ENCODE measurements at regions not wholly inside any gene's neighbourhood (a gene's known extent, or its start where the extent isn't known, plus 50 kb on each side); places are given as distances from the start of the nearest gene placed in this dataset.

DNA sequence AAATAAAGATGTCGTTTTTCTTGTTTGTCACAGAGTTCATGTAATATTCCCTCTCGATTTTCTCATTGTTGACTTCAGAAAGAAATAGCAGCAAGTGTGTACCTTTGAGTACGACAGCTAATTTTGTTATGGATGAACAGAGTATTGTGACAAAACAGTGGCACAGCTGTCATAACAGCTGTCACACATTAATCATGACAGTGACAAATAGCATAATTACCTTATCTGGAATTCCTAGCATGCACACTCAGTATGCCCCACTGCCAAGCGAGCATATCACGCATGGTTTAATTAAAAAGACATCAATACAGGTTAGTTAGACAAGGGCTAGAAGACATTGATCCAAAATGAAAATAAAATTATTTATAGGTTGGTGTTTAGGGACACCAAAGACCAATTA is 375.1 kb downstream of the SPATA31D1 start:
- TF ChIP-seq EP300 (IDR thresholded peaks at IDR 0.05; ENCODE audit: low read depth) (no peak), POLR2A (IDR thresholded peaks at IDR 0.05) (no peak)
- TF ChIP-seq, protein P1, sequence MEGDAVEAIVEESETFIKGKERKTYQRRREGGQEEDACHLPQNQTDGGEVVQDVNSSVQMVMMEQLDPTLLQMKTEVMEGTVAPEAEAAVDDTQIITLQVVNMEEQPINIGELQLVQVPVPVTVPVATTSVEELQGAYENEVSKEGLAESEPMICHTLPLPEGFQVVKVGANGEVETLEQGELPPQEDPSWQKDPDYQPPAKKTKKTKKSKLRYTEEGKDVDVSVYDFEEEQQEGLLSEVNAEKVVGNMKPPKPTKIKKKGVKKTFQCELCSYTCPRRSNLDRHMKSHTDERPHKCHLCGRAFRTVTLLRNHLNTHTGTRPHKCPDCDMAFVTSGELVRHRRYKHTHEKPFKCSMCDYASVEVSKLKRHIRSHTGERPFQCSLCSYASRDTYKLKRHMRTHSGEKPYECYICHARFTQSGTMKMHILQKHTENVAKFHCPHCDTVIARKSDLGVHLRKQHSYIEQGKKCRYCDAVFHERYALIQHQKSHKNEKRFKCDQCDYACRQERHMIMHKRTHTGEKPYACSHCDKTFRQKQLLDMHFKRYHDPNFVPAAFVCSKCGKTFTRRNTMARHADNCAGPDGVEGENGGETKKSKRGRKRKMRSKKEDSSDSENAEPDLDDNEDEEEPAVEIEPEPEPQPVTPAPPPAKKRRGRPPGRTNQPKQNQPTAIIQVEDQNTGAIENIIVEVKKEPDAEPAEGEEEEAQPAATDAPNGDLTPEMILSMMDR (IDR thresholded peaks at IDR 0.05), result no peak

Measured in transverse colon (tissue), 3 donors.